Esophagus squamous epithelium (tissue), 4 donors: ENCODE measurements at regions not wholly inside any gene's neighbourhood (a gene's known extent, or its start where the extent isn't known, plus 50 kb on each side); places are given as distances from the start of the nearest gene placed in this dataset.

ENCODE experiments used
- CTCF ChIP-seq, 6 experiments: fragments of 450-650 bp in 4 of 6; fragments of 200-600 bp in 2 of 6; sonication (generic) in 2 of 6; IDR thresholded peaks; one replicate each; pipeline ENCODE4 v1.5.1; 2016 to 2019; ENCODE audit warnings: antibody characterized with exemption in 6 of 6, mild to moderate bottlenecking in 4 of 6, moderate library complexity in 4 of 6
- POLR2A ChIP-seq, 4 donors: fragments of 450-650 bp; IDR thresholded peaks; one replicate each; pipeline ENCODE4 v1.6.1; 2017; ENCODE audit warnings: antibody characterized with exemption in 4 of 4, mild to moderate bottlenecking in 4 of 4, moderate library complexity in 3 of 4

DNA sequence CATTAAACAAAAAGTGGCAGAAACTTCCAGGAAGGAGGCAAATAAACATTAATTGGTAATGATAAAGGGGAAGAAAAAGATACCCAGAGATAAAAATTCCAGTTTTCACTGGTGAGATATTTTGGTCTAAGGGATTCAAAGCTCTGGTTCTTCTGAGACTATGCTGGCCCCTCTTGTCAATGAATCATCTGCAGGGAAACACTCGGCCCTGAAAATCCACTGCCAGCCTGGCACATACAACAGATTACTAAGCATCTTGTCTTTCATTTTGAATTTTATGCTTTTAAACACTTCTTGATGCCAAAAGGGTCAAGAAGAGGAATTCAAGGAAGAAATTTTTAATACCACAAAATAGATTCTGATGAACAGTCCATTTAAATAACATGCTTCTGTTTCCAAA is 1603.8 kb upstream of the ZEB2 start:
- no peak for TF ChIP-seq POLR2A (IDR thresholded peaks at IDR 0.05)
- TF ChIP-seq CTCF (IDR thresholded peaks at IDR 0.05): no peak
